ENCODE measurements at regions not wholly inside any gene's neighbourhood (a gene's known extent, or its start where the extent isn't known, plus 50 kb on each side); places are given as distances from the start of the nearest gene placed in this dataset.

DNA sequence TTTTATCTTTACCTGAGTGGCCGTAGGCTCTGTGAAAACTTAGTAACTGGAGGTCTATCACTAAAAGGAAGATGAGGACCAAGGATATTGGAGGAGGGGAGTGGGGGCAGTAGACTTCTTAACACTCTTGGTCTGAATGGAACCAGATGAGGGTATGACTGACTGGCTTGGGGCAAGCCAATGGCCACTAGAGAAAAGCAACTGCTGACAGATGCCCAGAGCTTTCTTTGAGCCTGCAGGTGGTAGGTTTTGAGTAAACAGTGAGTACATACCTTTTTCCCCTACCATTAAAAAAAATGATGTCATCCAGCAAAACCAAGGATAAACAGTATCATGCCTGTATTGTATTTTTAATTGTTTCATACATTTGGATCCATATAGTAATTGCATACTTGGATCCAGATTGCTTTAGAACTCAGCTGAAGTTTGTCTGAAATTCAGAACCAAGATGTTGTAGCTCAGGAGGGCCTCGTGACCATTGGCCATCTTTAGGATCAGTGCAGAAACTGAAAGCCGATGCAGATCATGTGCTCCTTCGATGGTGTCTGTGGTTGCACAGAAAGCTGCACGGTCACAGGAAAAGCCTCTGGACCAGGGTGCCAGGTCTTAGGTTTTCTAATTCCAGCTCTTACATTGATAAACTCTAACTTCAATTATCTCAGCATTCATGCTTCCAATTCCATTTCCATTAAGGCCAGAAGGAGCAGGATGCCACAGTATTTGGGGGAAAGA, 131.0 kb downstream of the PDGFRA start:
- CTCF ChIA-PET: no interaction called here
- H3K27ac ChIP-seq (ENCODE audit: insufficient read depth, low read length): no peak overlapping the region
- intact Hi-C loops (cut with micrococcal nuclease) (no loop called here), dilution Hi-C loops (cut with HindIII; ENCODE audit: low sequenced_read_pairs, unreplicated experiment) (no loop called here), in situ Hi-C loops (cut with MboI; ENCODE audit: low sequenced_read_pairs) (no loop called here)
- no peak overlapping the region for H2BK20ac ChIP-seq (ENCODE audit: low read depth, low read length)
- H3K4me3 ChIP-seq (ENCODE audit: insufficient read depth, low read depth, low read length): no peak overlapping the region
- no peak overlapping the region for H2BK5ac ChIP-seq (ENCODE audit: low read depth, low read length, poor library complexity, severe bottlenecking)
- H2AK5ac ChIP-seq (ENCODE audit: low read depth, low read length): no peak overlapping the region
- H3K36me3 ChIP-seq (ENCODE audit: control insufficient read depth, insufficient read depth, low read length): no peaks in the 10 kb centered on the region
- no peak overlapping the region for H2BK15ac ChIP-seq (ENCODE audit: low read depth, low read length)
- H3K4me1 ChIP-seq (ENCODE audit: control insufficient read depth, insufficient read depth, low read length): no peaks in the 10 kb centered on the region
- 29% methylated on average over 1 of the region's 5 CpGs; no CpG with 5 or more reads in 1 of the 2 experiments for WGBS, 2 experiments (ENCODE audit: extremely low coverage in 2 of 2, insufficient read length in 1 of 2)
- TF ChIP-seq MXI1 (IDR thresholded peaks at IDR 0.05; ENCODE audit: borderline replicate concordance, low read depth, low read length): no peak
- TF ChIP-seq CHD1 (IDR thresholded peaks at IDR 0.05; ENCODE audit: low read depth, low read length): no peak
- no peak for TF ChIP-seq RCOR1 (IDR thresholded peaks at IDR 0.05; ENCODE audit: insufficient replicate concordance, low read length)
- no peak for TF ChIP-seq BHLHE40 (IDR thresholded peaks at IDR 0.05; ENCODE audit: low read depth, low read length)
- TF ChIP-seq, protein P1, sequence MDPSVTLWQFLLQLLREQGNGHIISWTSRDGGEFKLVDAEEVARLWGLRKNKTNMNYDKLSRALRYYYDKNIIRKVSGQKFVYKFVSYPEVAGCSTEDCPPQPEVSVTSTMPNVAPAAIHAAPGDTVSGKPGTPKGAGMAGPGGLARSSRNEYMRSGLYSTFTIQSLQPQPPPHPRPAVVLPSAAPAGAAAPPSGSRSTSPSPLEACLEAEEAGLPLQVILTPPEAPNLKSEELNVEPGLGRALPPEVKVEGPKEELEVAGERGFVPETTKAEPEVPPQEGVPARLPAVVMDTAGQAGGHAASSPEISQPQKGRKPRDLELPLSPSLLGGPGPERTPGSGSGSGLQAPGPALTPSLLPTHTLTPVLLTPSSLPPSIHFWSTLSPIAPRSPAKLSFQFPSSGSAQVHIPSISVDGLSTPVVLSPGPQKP (IDR thresholded peaks at IDR 0.05; ENCODE audit: borderline replicate concordance, low read depth, low read length): no peak
- H3K9me1 ChIP-seq (ENCODE audit: insufficient read depth, low read length): peaks cover 3% of the 10 kb centered on the region; the same call in 1 of the 2 replicates
- ATAC-seq (ENCODE audit: low read depth): no peak
- no peak overlapping the region for H3K23ac ChIP-seq (ENCODE audit: low read depth, low read length)
- no peak overlapping the region for H2BK120ac ChIP-seq (ENCODE audit: low read depth, low read length)
- no peaks in the 10 kb centered on the region for H4K20me1 ChIP-seq (ENCODE audit: insufficient read depth, low read length)
- POLR2A ChIA-PET (ENCODE audit: unreplicated experiment): no interaction called here
- no peak overlapping the region for H3K4me2 ChIP-seq (ENCODE audit: low read depth, low read length)
- H3K9ac ChIP-seq (ENCODE audit: low read depth, low read length): no peak overlapping the region
- H3K27me3 ChIP-seq (ENCODE audit: control insufficient read depth, insufficient read depth, low read length): peaks cover 37% of the 10 kb centered on the region
- H3K4ac ChIP-seq (ENCODE audit: low read depth, low read length): no peak overlapping the region
- no TSS peak for BruUV-seq (replicated peaks)
- H2AK9ac ChIP-seq (replicated peaks; ENCODE audit: low read depth, low read length, poor library complexity): no peak overlapping the region
- H3K56ac ChIP-seq (ENCODE audit: extremely low read depth, insufficient read depth, low read length): no peak overlapping the region
- no peaks in the 10 kb centered on the region for H3K79me1 ChIP-seq (ENCODE audit: low read depth in 1 of 2, low read length in 2 of 2)
- DNase-seq: no peak
- no peak overlapping the region for H4K8ac ChIP-seq (ENCODE audit: low read depth in 2 of 2, low read length in 2 of 2)
- H4K91ac ChIP-seq (ENCODE audit: insufficient read depth, low read depth, low read length): no peak overlapping the region
- H3K9me3 ChIP-seq (ENCODE audit: control insufficient read depth, insufficient read depth, low read length): no peaks in the 10 kb centered on the region
- no peak overlapping the region for H2AFZ ChIP-seq (replicated peaks; ENCODE audit: low read length, poor library complexity)
- no peak overlapping the region for H4K5ac ChIP-seq (ENCODE audit: low read depth, low read length)
- H3K14ac ChIP-seq (replicated peaks; ENCODE audit: low read depth, low read length): no peak overlapping the region
- no peak overlapping the region for H3K18ac ChIP-seq (ENCODE audit: low read depth, low read length)

Data from IMR-90 (cell line).